PC-3 (cell line): ENCODE measurements at regions not wholly inside any gene's neighbourhood (a gene's known extent, or its start where the extent isn't known, plus 50 kb on each side); places are given as distances from the start of the nearest gene placed in this dataset.

Experiments used
- ATAC-seq: fragments of 200-7000 bp; cut with Tn5 transposase; 2 replicates; pipeline ENCODE4 v1.9.1; 2020; ENCODE audit warnings: mild to moderate bottlenecking, moderate library complexity
- BruUV-seq: library from RNA; stranded (reverse); fragments of 400-500 nt; replicated peaks from 2 replicates; lab custom pipeline; 2021; lab: Mats Ljungman, UMichigan
- CTCF ChIA-PET: fragments of 300-600 bp; sonication (Branson Sonifier 250); formaldehyde crosslinking; loops from one replicate; lab custom pipeline; 2022; ENCODE audit warnings: antibody characterized with exemption; lab: Charles Lee
- POLR2A ChIA-PET: fragments of 300-600 bp; sonication (Branson Sonifier 250); formaldehyde crosslinking; loops from one replicate; lab custom pipeline; 2022; ENCODE audit warnings: antibody characterized with exemption; ENCODE audit not compliant: unreplicated experiment; lab: Charles Lee
- DNase-seq: peaks from one replicate; pipeline ENCODE4 v3.0.0-alpha.2; 2015
- H2AFZ ChIP-seq: fragments of 300-600 bp; sonication (generic); 2 replicates; pipeline ENCODE4 v1.6.0; 2016; ENCODE audit warnings: antibody characterized with exemption, low read length
- H3F3A ChIP-seq: fragments of 300-600 bp; sonication (generic); one replicate; pipeline ENCODE4 v1.6.0; 2017; ENCODE audit warnings: antibody characterized with exemption, low read length, control low read depth, mild to moderate bottlenecking; ENCODE audit not compliant: unreplicated experiment
- H3K27ac ChIP-seq: fragments of 300-600 bp; sonication (generic); 2 replicates; pipeline ENCODE4 v1.5.1; 2016; ENCODE audit warnings: mild to moderate bottlenecking, low read length
- H3K27me3 ChIP-seq: fragments of 300-600 bp; sonication (generic); 2 replicates; pipeline ENCODE4 v1.6.1; 2016; ENCODE audit warnings: low read length, mixed read lengths
- H3K36me3 ChIP-seq: fragments of 300-600 bp; sonication (generic); 2 replicates; pipeline ENCODE4 v1.6.1; 2016; ENCODE audit warnings: low read depth, mixed run types, low read length, mixed read lengths
- H3K4me1 ChIP-seq: fragments of 300-600 bp; sonication (generic); 2 replicates; pipeline ENCODE4 v1.5.1; 2016; ENCODE audit warnings: low read length; ENCODE audit not compliant: insufficient read depth
- H3K4me2 ChIP-seq: fragments of 300-600 bp; sonication (generic); 2 replicates; pipeline ENCODE4 v1.6.0; 2016; ENCODE audit warnings: low read length
- H3K4me3 ChIP-seq: fragments of 300-600 bp; sonication (generic); 2 replicates; pipeline ENCODE4 v1.5.1; 2016; ENCODE audit warnings: mild to moderate bottlenecking, low read length, mixed read lengths
- H3K79me2 ChIP-seq: fragments of 300-600 bp; sonication (generic); 2 replicates; pipeline ENCODE4 v1.6.1; 2017; ENCODE audit warnings: low read length, mixed read lengths
- H3K9ac ChIP-seq: fragments of 300-600 bp; sonication (generic); 2 replicates; pipeline ENCODE4 v1.6.0; 2016; ENCODE audit warnings: mild to moderate bottlenecking, low read length
- H3K9me2 ChIP-seq: fragments of 300-600 bp; sonication (generic); replicated peaks from 2 replicates; pipeline ENCODE4 v1.6.1; 2016; ENCODE audit warnings: mixed run types, low read length, mixed read lengths
- H3K9me3 ChIP-seq: fragments of 300-600 bp; sonication (generic); 2 replicates; pipeline ENCODE4 v1.6.1; 2016; ENCODE audit warnings: low read length, mixed read lengths
- H4K20me1 ChIP-seq: fragments of 300-600 bp; sonication (generic); 2 replicates; pipeline ENCODE4 v1.6.1; 2016; ENCODE audit warnings: low read length, mixed read lengths
- EZH2 ChIP-seq: fragments of 300-600 bp; sonication (generic); IDR thresholded peaks from one replicate; pipeline ENCODE4 v1.6.1; 2017; ENCODE audit warnings: antibody characterized with exemption, mild to moderate bottlenecking, low read length; ENCODE audit not compliant: unreplicated experiment
- EZH2phosphoT487 ChIP-seq: fragments of 300-600 bp; sonication (generic); IDR thresholded peaks from 2 replicates; pipeline ENCODE4 v1.6.1; 2018; ENCODE audit warnings: mild to moderate bottlenecking, antibody characterized with exemption, low read length, borderline replicate concordance
- intact Hi-C: fragments of 100-400 bp; cut with micrococcal nuclease; formaldehyde crosslinking; loops from 2 replicates; pipeline ENCODE4 v1.9.0; 2023
- TF ChIP-seq, protein P1 (sequence below): fragments of 300-600 bp; sonication (generic); conservative IDR thresholded peaks from 2 replicates; pipeline ENCODE4 v1.5.1; 2017; ENCODE audit warnings: antibody characterized with exemption, low read depth, mild to moderate bottlenecking, low read length

DNA sequence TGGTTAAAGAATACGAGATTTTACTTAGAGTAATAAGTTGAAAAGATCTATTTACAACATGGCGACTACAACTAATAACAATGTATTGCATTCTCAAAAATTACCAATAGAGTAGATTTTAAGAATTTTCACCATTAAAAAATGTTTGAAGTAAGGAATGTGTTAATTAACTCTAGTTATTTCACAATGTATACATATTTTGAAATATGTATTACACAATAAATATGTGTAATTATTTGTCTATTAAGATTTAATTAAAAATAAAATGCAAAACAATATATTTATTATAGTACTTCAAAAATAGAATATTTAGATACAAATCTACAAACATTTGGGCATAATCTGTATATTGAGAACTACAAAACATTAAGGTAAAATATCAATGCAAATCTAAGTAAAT, 1326.3 kb upstream of the CDH6 start:
- no peaks in the 10 kb centered on the region for H3K79me2 ChIP-seq
- DNase-seq (no peak), ATAC-seq (no peak)
- no peak overlapping the region for H3K4me2 ChIP-seq
- BruUV-seq, result no TSS peak
- H3F3A ChIP-seq, result no peaks in the 10 kb centered on the region
- H3K27me3 ChIP-seq, result no peaks in the 10 kb centered on the region
- H2AFZ ChIP-seq, result no peak overlapping the region
- no peak overlapping the region for H3K27ac ChIP-seq
- no peaks in the 10 kb centered on the region for H3K4me1 ChIP-seq
- no peak overlapping the region for H3K9ac ChIP-seq
- TF ChIP-seq EZH2 (no peak), EZH2phosphoT487 (no peak)
- TF ChIP-seq, protein P1, sequence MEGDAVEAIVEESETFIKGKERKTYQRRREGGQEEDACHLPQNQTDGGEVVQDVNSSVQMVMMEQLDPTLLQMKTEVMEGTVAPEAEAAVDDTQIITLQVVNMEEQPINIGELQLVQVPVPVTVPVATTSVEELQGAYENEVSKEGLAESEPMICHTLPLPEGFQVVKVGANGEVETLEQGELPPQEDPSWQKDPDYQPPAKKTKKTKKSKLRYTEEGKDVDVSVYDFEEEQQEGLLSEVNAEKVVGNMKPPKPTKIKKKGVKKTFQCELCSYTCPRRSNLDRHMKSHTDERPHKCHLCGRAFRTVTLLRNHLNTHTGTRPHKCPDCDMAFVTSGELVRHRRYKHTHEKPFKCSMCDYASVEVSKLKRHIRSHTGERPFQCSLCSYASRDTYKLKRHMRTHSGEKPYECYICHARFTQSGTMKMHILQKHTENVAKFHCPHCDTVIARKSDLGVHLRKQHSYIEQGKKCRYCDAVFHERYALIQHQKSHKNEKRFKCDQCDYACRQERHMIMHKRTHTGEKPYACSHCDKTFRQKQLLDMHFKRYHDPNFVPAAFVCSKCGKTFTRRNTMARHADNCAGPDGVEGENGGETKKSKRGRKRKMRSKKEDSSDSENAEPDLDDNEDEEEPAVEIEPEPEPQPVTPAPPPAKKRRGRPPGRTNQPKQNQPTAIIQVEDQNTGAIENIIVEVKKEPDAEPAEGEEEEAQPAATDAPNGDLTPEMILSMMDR, result no peak
- no peaks in the 10 kb centered on the region for H3K9me2 ChIP-seq
- H3K4me3 ChIP-seq, result no peak overlapping the region
- no peaks in the 10 kb centered on the region for H3K9me3 ChIP-seq
- POLR2A ChIA-PET, result no interaction called here
- H3K36me3 ChIP-seq, result no peaks in the 10 kb centered on the region
- CTCF ChIA-PET, result no interaction called here
- intact Hi-C loops, result no loop called here
- no peaks in the 10 kb centered on the region for H4K20me1 ChIP-seq

- no peak overlapping the region for H3K4me3 ChIP-seq
- no peaks in the 10 kb centered on the region for H3K4me1 ChIP-seq
- no peaks in the 10 kb centered on the region for H4K20me1 ChIP-seq
- H3K27ac ChIP-seq, result no peak overlapping the region
- ATAC-seq, result no peak
- H3K79me2 ChIP-seq, result no peaks in the 10 kb centered on the region
- no peak for DNase-seq
- no peaks in the 10 kb centered on the region for H3K27me3 ChIP-seq
- H3K9me3 ChIP-seq, result no peaks in the 10 kb centered on the region
- H2AFZ ChIP-seq, result no peak overlapping the region
- BruUV-seq, result no TSS peak
- no peak overlapping the region for H3K4me2 ChIP-seq
- no peak for TF ChIP-seq EZH2phosphoT487
- TF ChIP-seq, protein P1, result no peak
- TF ChIP-seq EZH2, result no peak
- H3F3A ChIP-seq, result no peaks in the 10 kb centered on the region
- CTCF ChIA-PET, result no interaction called here
- no peaks in the 10 kb centered on the region for H3K9me2 ChIP-seq
- POLR2A ChIA-PET, result no interaction called here
- H3K36me3 ChIP-seq, result no peaks in the 10 kb centered on the region
- intact Hi-C loops, result no loop called here
- no peak overlapping the region for H3K9ac ChIP-seq
Measured at GRCh38 chr5:29853711-29854220, 1339.7 kb upstream of the CDH6 start.

DNA sequence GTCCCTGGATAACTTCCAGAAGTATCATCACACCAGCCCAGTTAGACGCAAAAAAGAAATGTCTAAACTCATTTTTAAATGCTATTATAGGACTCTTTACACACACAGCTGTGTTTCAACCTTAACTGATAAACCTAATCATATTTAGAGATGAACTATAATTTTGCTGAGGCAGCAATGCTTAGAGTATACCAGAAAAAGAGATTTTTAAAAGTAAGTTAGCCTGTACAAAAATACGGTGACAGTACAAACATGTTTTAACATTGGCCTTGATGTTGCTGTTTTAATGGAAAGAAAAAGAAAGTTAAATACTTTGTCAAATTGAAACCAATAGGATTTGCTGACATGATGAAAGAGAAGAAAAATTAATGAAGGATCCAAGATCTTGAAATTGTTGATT, 1341.2 kb upstream of the CDH6 start:
- DNase-seq, result no peak
- BruUV-seq, result no TSS peak
- POLR2A ChIA-PET, result no interaction called here

More for the DNA sequence above, 1341.2 kb upstream of the CDH6 start:
- no peak overlapping the region for H3K4me2 ChIP-seq
- H3K4me1 ChIP-seq, result no peaks in the 10 kb centered on the region
- TF ChIP-seq EZH2phosphoT487 (no peak), EZH2 (no peak)
- TF ChIP-seq, protein P1, result no peak
- no peaks in the 10 kb centered on the region for H4K20me1 ChIP-seq
- ATAC-seq, result no peak
- no peaks in the 10 kb centered on the region for H3K27me3 ChIP-seq
- no peak overlapping the region for H2AFZ ChIP-seq
- H3K4me3 ChIP-seq, result no peak overlapping the region
- H3K9me3 ChIP-seq, result no peaks in the 10 kb centered on the region
- no peaks in the 10 kb centered on the region for H3K79me2 ChIP-seq
- no peak overlapping the region for H3K9ac ChIP-seq
- intact Hi-C loops, result no loop called here
- no peaks in the 10 kb centered on the region for H3F3A ChIP-seq
- CTCF ChIA-PET, result no interaction called here
- H3K27ac ChIP-seq, result no peak overlapping the region
- H3K36me3 ChIP-seq, result no peaks in the 10 kb centered on the region
- no peaks in the 10 kb centered on the region for H3K9me2 ChIP-seq
